PFSK-1 (cell line): ENCODE measurements at regions not wholly inside any gene's neighbourhood (a gene's known extent, or its start where the extent isn't known, plus 50 kb on each side); places are given as distances from the start of the nearest gene placed in this dataset.

Experiments used
- FOXP2 ChIP-seq: optimal IDR thresholded peaks from 2 replicates; pipeline ENCODE3; 2011; ENCODE audit warnings: borderline replicate concordance, control low read depth, inconsistent platforms; ENCODE audit not compliant: insufficient read depth; ENCODE audit errors: extremely low read length, extremely low read depth
- POLR2AphosphoS5 ChIP-seq: IDR thresholded peaks from 2 replicates; pipeline ENCODE4 v1.6.1; 2012; ENCODE audit warnings: low read depth, mild to moderate bottlenecking, control low read depth, low read length, moderate library complexity
- SIN3A ChIP-seq: IDR thresholded peaks from 2 replicates; pipeline ENCODE4 v1.6.1; 2012; ENCODE audit warnings: mild to moderate bottlenecking, low read length, moderate library complexity, borderline replicate concordance; ENCODE audit not compliant: insufficient read depth
- TAF1 ChIP-seq: IDR thresholded peaks from 2 replicates; pipeline ENCODE4 v1.6.1; 2012; ENCODE audit warnings: low read length, control low read depth, borderline replicate concordance; ENCODE audit not compliant: insufficient read depth
- TF ChIP-seq, protein P1 (sequence below), 2 experiments: IDR thresholded peaks; 2 replicates each; pipeline versions ENCODE4 v1.6.1 to v1.8.0; 2011 to 2012; ENCODE audit warnings: low read depth in 2 of 2, low read length in 2 of 2, control low read depth in 1 of 2, inconsistent platforms in 1 of 2, mild to moderate bottlenecking in 1 of 2, moderate library complexity in 1 of 2; ENCODE audit not compliant: insufficient read depth in 1 of 2

DNA sequence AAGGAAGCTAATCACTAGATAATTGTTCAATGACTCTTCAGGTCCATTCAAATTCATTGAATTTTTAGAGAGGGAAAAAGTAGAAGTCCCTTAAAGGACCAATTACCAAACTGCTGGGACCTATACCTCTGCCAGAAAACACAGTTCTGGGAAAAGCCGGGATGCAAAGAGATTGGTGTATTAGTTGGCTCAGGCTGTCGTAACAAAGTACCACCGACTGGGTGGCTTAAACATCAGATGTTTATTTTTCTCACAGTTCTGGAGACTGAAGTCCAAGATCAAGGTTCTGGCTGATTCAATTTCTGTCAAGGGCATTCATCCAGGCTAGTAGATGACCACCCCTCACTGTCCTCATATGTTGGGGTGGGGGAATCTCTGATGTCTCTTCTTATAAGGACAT lies 177.1 kb upstream of the FSTL4 start:
- TF ChIP-seq TAF1 (no peak), POLR2AphosphoS5 (no peak), FOXP2 (no peak), SIN3A (no peak)
- TF ChIP-seq, protein P1, sequence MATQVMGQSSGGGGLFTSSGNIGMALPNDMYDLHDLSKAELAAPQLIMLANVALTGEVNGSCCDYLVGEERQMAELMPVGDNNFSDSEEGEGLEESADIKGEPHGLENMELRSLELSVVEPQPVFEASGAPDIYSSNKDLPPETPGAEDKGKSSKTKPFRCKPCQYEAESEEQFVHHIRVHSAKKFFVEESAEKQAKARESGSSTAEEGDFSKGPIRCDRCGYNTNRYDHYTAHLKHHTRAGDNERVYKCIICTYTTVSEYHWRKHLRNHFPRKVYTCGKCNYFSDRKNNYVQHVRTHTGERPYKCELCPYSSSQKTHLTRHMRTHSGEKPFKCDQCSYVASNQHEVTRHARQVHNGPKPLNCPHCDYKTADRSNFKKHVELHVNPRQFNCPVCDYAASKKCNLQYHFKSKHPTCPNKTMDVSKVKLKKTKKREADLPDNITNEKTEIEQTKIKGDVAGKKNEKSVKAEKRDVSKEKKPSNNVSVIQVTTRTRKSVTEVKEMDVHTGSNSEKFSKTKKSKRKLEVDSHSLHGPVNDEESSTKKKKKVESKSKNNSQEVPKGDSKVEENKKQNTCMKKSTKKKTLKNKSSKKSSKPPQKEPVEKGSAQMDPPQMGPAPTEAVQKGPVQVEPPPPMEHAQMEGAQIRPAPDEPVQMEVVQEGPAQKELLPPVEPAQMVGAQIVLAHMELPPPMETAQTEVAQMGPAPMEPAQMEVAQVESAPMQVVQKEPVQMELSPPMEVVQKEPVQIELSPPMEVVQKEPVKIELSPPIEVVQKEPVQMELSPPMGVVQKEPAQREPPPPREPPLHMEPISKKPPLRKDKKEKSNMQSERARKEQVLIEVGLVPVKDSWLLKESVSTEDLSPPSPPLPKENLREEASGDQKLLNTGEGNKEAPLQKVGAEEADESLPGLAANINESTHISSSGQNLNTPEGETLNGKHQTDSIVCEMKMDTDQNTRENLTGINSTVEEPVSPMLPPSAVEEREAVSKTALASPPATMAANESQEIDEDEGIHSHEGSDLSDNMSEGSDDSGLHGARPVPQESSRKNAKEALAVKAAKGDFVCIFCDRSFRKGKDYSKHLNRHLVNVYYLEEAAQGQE (IDR thresholded peaks at IDR 0.05; ENCODE audit: insufficient read depth in 1 of 2, low read depth in 2 of 2, low read length in 2 of 2) = no peak

DNA sequence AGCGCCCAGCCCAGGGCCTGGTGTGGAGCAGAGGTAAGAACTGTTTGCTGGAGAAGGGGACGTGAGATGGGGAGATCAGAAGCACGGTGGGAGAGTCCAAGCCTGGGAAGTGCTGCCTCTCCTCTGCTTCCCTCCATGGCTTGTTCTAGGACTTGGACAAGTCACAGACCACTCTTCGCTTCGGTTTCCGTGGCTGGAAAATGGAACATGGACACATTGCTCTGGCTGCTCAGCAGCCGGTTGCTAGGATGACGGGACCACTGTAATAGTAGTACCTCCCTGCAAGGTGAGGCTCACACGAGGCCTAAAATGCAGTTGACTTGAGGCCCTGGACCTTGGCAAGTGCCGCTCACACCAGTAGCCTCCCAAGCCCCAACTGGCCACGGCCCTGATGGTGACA lies 175.8 kb upstream of the FSTL4 start:
- no peak for TF ChIP-seq FOXP2
- TF ChIP-seq TAF1 = no peak
- TF ChIP-seq, protein P1 (IDR thresholded peaks at IDR 0.05; ENCODE audit: insufficient read depth in 1 of 2, low read depth in 2 of 2, low read length in 2 of 2) = no peak
- no peak for TF ChIP-seq SIN3A
- no peak for TF ChIP-seq POLR2AphosphoS5

DNA sequence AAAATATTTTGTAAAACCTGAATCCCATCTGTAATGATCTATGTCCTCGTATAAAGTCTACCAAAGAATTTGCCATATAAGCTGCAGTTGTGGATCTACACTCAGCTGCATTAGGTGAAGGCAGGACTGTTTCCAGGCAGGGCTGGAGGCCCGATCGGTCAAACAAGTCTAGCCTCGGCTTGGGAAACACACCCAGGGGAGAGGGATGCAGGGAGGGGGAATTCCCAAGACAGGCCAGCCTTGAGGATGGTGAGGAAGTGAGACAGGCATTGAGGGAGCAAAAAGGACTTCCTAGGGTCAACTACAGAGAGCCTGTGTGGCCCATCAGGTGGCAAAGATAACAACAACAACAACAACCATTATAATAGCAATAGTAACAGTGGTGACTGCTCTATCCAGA lies 174.1 kb upstream of the FSTL4 start:
- no peak for TF ChIP-seq TAF1
- TF ChIP-seq, protein P1 (IDR thresholded peaks at IDR 0.05; ENCODE audit: insufficient read depth in 1 of 2, low read depth in 2 of 2, low read length in 2 of 2) = no peak
- no peak for TF ChIP-seq SIN3A
- no peak for TF ChIP-seq POLR2AphosphoS5
- TF ChIP-seq FOXP2 = no peak

DNA sequence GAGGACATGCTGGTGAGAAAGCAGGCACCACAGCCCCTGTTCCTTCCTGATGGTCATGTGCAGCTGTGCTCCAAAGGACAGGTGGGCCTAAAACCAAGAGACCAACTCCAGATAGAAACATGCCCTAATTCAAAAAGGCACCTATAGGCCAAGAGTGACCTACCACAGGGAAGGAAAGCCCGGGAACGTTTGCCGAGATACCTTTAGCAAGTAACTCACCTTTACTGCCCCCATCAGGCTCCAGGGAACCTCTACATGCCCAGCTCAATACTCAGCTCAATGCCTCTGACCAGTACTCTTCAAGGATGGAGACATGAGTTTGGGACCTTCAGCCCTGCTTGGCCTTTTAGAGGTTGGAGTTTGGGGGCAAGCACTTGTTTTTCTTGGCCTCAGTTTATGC lies 172.8 kb upstream of the FSTL4 start:
- TF ChIP-seq TAF1 = no peak
- TF ChIP-seq SIN3A = no peak
- no peak for TF ChIP-seq POLR2AphosphoS5
- TF ChIP-seq, protein P1 (IDR thresholded peaks at IDR 0.05; ENCODE audit: insufficient read depth in 1 of 2, low read depth in 2 of 2, low read length in 2 of 2) = no peak
- TF ChIP-seq FOXP2 = no peak

DNA sequence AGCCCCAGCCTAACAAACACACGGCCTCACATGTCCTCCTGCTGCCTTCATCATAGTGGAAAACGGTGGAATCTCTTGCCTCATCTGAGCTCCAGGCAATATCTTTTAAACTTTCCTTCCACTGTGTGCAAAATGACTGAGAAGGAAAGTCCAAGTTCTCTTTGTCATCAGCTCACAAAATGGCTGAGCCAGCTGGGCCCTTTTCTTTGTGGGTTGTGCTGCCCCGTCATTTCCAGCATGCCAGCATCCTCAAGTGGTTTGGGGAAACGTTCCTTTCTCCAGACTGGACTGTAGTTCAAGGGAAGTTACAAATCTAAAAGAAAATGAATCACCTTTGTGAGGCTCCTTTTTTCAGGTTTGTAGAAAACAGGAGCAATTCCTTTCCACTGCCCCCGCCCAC lies 171.1 kb upstream of the FSTL4 start:
- no peak for TF ChIP-seq POLR2AphosphoS5
- TF ChIP-seq, protein P1 (IDR thresholded peaks at IDR 0.05; ENCODE audit: insufficient read depth in 1 of 2, low read depth in 2 of 2, low read length in 2 of 2) = no peak
